Fibroblast of villous mesenchyme (primary cell): ENCODE measurements at regions not wholly inside any gene's neighbourhood (a gene's known extent, or its start where the extent isn't known, plus 50 kb on each side); places are given as distances from the start of the nearest gene placed in this dataset.
A peak's percentile ranks its signal among the peaks of the same experiment; 100 is the strongest.

Source experiments
- DNase-seq: peaks from one replicate; pipeline ENCODE4 v3.0.0-alpha.2; 2010; ENCODE audit warnings: low read depth
- H3K4me3 ChIP-seq: 2 replicates; pipeline ENCODE4 v1.5.1; 2011; ENCODE audit warnings: low read depth, mild to moderate bottlenecking, low read length
- CTCF ChIP-seq: IDR thresholded peaks from 2 replicates; pipeline ENCODE4 v1.5.1; 2012; ENCODE audit warnings: low read depth, mild to moderate bottlenecking, low read length; ENCODE audit not compliant: insufficient read depth

GRCh38 chr9:26264709-26265601 lies 586.7 kb upstream of the TUSC1 start:
- no peak overlapping the region for H3K4me3 ChIP-seq
- TF ChIP-seq CTCF = no peak
- peak; percentile 33 for DNase-seq

- no peak overlapping the region for H3K4me3 ChIP-seq
- DNase-seq = no peak
- TF ChIP-seq CTCF = no peak
These were observed 585.2 kb upstream of the TUSC1 start for GRCh38 chr9:26263478-26263877.

GRCh38 chr9:26262421-26263107 lies 584.3 kb upstream of the TUSC1 start:
- TF ChIP-seq CTCF = no peak
- no peak for DNase-seq
- no peak overlapping the region for H3K4me3 ChIP-seq

- DNase-seq = peak; percentile 53
- no peak overlapping the region for H3K4me3 ChIP-seq
- TF ChIP-seq CTCF = no peak
These were observed 583.5 kb upstream of the TUSC1 start for GRCh38 chr9:26261503-26262330.

GRCh38 chr9:26260238-26260637 lies 582.0 kb upstream of the TUSC1 start:
- no peak for DNase-seq
- H3K4me3 ChIP-seq = no peak overlapping the region
- TF ChIP-seq CTCF = no peak

- no peak overlapping the region for H3K4me3 ChIP-seq
- no peak for DNase-seq
- no peak for TF ChIP-seq CTCF
These were observed 569.6 kb upstream of the TUSC1 start for GRCh38 chr9:26247861-26248260.
